ENCODE measurements at regions not wholly inside any gene's neighbourhood (a gene's known extent, or its start where the extent isn't known, plus 50 kb on each side); places are given as distances from the start of the nearest gene placed in this dataset.

DNA sequence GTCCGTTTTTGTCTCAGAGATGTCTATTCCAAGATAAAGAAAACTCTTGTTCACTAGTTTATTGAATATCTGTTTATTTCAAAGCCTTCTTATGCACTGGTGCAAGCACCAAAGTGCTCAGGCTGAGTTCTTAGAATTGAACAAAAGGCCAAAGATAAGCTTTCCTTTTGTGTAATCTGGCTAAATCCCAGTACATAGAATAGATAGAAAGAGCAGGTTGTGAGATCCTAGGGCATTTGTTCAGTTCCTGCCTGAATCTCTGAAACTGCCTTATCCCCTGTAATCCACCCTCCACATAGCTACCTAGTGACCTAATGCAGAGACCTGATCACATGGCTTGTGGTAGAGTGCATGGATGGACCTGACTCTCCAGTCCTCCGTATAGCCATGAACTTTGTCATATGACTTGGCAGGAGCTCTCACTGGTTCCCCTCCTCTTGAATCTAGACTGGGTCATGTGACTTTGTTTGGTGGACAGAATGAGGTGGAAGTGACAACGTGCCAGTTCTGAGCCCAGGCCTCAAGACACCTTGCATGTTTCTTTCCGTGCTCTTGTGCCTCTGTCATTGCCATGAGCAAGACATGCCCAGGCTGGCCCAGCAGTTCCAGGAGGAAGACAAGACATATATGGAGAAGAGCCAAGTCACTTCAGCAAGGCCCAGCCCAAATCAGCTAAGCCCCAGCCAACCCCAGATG is 139.3 kb upstream of the SHB start:
- no peak for TF ChIP-seq TAF1 (IDR thresholded peaks at IDR 0.05; ENCODE audit: low read depth, low read length)
- TF ChIP-seq POLR2AphosphoS5 (IDR thresholded peaks at IDR 0.05; ENCODE audit: low read depth, low read length), result no peak
- no peak for TF ChIP-seq POLR2A (IDR thresholded peaks at IDR 0.05; ENCODE audit: low read depth, low read length)
- TF ChIP-seq SPI1 (IDR thresholded peaks at IDR 0.05; ENCODE audit: low read depth, low read length), result no peak
